Amniotic stem cell (primary cell): ENCODE measurements at regions not wholly inside any gene's neighbourhood (a gene's known extent, or its start where the extent isn't known, plus 50 kb on each side); places are given as distances from the start of the nearest gene placed in this dataset.

Experiments used
- DNase-seq: peaks from one replicate; lab custom pipeline; 2025; lab: John Stamatoyannopoulos, UW

DNA sequence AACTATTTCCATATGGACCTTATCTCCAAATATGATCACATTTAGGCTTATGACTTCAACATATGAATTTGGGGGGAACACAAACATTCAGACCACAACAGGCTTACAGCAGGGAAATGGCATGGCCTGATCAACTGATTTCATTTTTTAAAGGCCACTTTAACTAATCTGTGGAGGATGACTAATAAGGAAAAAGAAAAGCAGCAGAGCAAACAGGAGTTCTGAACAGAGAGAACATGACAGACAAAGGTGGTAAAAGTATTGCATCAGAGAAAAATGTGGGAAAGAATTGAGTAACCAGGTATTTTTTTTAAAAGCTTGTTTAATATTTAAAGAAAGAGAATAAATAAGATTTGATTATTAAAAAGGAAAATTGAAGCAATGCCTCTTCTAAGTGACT, 366.1 kb upstream of the TMPO start:
- DNase-seq = no peak

DNA sequence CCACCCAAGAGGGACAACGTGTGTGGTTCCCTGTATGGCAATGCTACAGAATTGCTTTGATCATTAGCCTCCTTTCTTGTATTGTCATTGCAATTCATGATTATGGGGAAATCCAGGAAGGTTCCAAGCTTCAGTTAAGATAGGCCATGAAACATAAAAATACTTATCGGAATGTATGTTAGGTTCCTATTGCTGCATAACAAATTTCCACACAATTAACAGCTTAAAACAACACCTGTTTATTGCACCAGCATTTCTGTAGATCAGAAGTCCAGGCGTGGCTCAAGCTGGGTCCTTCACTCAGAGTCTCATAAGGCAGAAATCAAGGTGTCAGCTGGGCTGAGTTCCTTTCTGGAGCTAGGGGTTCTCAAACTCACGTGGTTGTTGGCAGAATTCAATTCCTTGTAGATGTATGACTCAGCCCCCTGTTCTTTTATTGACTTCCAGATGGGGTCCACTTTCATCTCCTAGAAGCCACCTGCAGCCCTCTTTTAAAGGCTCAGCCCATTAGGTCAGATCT, 365.6 kb upstream of the TMPO start:
- DNase-seq = no peak

DNA sequence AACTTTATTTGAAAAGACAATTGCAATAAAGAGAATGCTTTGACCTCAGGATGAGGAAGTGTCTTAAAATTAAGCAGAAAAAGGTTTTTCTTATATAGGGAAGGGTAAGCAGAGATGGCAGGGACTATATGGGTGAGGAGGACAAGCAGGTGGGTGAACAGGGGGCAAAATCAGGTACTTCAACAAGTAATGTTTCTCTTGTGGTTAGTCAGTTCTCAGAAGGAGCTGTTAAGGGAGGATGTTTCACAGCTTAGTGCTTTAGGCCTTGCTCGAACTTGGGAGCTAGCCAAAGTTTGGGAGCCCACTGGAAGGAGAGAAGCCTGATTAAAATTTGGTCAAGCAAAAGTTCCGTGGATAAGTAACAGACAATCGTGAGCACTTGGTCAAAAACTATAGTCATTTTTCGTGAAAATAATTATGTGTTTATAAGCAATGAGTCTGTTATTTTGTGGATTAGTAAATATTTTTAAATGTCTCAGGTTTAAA, 364.2 kb upstream of the TMPO start:
- no peak for DNase-seq

DNA sequence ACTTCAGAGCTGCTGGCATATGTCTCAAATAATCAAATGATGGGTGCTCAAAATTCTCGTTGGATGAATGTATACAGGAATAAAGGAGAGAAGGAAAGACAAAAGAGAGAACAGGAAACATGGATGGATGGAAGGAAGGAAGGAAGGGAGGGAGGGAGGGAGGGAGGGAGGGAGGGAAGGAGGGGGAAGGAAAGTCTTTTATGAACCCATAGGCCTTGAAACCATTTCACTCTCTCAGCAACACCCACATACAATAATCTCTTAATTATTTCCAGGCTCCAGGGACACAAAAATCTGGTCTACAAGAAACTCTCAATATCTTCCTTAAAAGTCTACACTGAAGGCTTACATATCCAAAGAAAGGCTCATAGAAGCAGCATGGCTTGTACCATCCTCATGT, 363.4 kb upstream of the TMPO start:
- no peak for DNase-seq

DNA sequence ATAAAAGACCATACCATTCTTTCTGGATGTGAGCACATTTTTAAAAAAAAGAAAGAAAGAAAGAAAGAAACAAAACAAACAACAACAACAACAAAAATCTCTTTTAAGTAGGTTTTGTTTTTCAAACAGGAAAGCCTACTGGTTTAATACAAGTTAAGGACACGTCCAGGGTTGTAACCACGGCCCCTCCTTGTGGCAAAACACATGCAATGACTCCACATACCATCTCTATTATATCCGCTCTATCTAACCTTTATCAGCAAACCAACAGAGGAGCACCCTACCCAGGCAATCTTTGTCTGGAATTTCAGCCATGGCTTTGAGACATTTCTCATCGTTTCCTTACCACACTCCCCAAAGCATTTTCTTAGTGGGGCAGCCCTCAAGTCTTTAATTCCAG, 360.5 kb upstream of the TMPO start:
- no peak for DNase-seq

- no peak for DNase-seq
Observed at GRCh38 chr12:98156697-98157096, 358.7 kb upstream of the TMPO start.

GRCh38 chr12:98162906-98163678, 352.3 kb upstream of the TMPO start:
- DNase-seq = no peak

DNA sequence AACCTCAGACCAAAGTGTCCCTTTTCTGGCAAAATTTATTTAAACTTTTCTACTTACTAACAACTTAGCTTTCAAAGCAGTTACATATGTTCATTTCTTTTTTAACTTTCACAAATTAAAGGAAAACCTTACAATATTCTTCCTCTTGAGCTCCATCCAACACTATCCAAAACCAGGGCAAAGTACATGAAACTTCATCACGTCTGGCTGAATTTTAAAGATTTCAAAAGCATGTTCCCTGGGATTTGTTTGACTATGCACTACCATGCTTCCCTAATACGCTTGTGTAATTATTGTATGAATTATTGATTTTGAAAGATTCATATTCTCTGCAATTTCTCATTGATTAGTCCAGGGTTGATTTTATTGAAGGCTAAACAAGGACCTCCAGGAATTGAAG, 343.1 kb upstream of the TMPO start:
- no peak for DNase-seq

DNA sequence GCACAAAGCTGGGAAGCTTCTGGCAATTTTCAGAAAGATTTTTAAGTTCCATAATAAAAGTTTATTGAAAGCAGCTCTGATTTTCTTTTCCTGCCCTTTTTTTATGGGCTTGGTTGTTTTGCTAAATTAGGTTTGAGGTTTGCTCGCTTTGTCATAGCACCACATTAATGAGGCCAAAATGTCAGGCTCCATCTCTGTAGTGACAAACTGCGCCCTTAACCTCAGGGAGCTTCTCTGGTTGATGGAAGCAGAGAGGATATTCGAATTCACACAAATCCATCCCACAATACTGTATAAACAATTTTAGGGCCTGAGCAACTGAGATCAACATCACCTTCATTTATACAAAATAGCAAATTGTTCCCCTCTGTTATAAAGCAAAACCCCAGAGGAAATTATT, 342.6 kb upstream of the TMPO start:
- no peak for DNase-seq

- DNase-seq = no peak
Observed at GRCh38 chr12:98173773-98174427, 341.5 kb upstream of the TMPO start.

- DNase-seq = no peak
Observed at GRCh38 chr12:98174428-98174809, 341.0 kb upstream of the TMPO start.

- DNase-seq = no peak
Observed at GRCh38 chr12:98178126-98178525, 337.3 kb upstream of the TMPO start.

- no peak for DNase-seq
Observed at GRCh38 chr12:98179151-98179550, 336.2 kb upstream of the TMPO start.

GRCh38 chr12:98180603-98181002, 334.8 kb upstream of the TMPO start:
- DNase-seq = no peak

- DNase-seq = no peak
Observed at GRCh38 chr12:98182821-98183220, 332.6 kb upstream of the TMPO start.

DNA sequence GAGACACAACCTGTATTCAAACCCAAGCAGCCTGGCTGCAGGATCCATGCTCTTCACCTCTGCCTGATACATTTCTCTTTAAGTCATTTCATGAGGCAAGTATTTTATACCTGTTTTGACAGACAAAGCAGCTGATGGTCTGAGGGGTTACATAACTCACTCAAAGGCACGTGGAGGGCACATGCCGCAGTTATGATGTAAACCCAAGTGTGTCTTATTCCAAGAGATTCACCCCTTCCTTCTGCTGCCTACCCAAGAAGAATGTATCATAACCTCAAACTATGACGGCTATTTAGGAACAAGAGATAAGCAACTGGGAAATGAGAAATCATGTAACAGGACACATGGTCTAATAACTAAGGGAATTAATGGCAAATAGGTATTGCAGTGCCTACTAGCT, 329.8 kb upstream of the TMPO start:
- no peak for DNase-seq

- no peak for DNase-seq
Observed at GRCh38 chr12:98188650-98189077, 326.7 kb upstream of the TMPO start.

DNA sequence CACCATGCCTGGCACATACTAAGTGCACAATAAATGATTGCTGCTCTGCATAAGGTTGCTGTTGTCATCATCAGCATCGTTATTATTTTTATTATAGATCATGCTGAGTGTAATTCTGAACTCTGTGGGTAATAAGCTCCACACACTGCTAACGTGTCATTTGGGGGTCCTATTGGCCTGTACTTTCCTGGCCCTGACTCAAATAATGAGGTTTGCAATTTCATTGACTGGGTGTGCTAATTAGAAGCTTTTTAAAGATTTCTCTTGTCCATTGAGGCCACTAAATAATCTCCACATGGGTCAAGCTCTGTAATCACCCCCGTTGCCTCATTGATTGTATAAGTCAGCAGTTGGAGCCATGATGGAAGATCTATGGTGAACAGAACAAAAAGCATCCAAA, 320.8 kb upstream of the TMPO start:
- no peak for DNase-seq

GRCh38 chr12:98198261-98198982, 317.0 kb upstream of the TMPO start:
- DNase-seq = no peak

DNA sequence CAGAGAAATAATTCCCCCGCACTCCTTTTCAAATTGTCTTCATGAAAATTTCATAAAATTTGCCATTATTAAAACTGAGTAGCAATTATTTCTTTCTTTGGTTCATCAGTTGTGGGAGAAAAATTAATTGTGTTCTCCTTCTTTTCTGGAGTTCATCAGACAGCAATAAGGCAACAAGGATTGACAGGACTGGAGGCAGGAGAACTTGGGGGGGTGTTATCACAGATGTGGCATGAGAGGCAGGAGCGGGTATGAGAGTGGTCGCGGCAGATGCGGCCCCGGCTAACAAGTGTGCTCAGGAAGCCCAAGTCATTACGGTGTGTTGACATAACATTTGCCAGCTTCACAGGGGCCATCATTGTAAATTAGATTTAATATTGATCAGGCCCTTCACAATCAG, 306.6 kb upstream of the TMPO start:
- DNase-seq = no peak

- DNase-seq = no peak
Observed at GRCh38 chr12:98211909-98212695, 303.3 kb upstream of the TMPO start.

DNA sequence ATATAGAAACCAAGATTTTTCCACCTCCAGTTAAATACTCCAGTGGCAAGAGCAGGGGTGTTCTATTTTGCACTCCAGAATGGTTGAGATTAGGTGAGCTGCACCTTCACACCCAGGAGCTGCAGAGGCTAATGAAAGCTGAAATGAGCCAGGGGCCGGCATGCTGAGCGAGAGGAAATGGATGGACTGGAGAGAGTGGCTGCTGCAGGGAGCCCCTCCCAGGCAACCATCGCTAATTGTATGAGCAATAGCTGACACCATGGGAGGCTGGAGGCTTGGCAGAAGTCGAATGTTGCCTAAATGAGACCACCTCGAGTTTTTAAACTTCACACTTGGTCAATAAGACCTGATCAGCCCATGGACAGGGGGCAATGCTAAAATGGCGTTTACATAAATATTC, 301.8 kb upstream of the TMPO start:
- DNase-seq = no peak
